ENCODE measurements at regions not wholly inside any gene's neighbourhood (a gene's known extent, or its start where the extent isn't known, plus 50 kb on each side); places are given as distances from the start of the nearest gene placed in this dataset.

GRCh38 chr9:36765077-36765390 lies 192.3 kb downstream of the MELK start:
- TF ChIP-seq EZH2 (IDR thresholded peaks at IDR 0.05; ENCODE audit: low read depth, low read length, severe bottlenecking), result no peak
- no peak for TF ChIP-seq POLR2A (IDR thresholded peaks at IDR 0.05; ENCODE audit: control extremely low read depth in 1 of 2, low read depth in 2 of 2, low read length in 2 of 2)
- TF ChIP-seq POLR2AphosphoS5 (IDR thresholded peaks at IDR 0.05; ENCODE audit: low read depth, low read length), result no peak
- no peak for TF ChIP-seq KDM1A (IDR thresholded peaks at IDR 0.05; ENCODE audit: borderline replicate concordance, low read length)
- TF ChIP-seq EP300 (IDR thresholded peaks at IDR 0.05; ENCODE audit: borderline replicate concordance in 1 of 2, low read depth in 2 of 2, low read length in 2 of 2), result no peak
- TF ChIP-seq, protein P1, sequence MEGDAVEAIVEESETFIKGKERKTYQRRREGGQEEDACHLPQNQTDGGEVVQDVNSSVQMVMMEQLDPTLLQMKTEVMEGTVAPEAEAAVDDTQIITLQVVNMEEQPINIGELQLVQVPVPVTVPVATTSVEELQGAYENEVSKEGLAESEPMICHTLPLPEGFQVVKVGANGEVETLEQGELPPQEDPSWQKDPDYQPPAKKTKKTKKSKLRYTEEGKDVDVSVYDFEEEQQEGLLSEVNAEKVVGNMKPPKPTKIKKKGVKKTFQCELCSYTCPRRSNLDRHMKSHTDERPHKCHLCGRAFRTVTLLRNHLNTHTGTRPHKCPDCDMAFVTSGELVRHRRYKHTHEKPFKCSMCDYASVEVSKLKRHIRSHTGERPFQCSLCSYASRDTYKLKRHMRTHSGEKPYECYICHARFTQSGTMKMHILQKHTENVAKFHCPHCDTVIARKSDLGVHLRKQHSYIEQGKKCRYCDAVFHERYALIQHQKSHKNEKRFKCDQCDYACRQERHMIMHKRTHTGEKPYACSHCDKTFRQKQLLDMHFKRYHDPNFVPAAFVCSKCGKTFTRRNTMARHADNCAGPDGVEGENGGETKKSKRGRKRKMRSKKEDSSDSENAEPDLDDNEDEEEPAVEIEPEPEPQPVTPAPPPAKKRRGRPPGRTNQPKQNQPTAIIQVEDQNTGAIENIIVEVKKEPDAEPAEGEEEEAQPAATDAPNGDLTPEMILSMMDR (IDR thresholded peaks at IDR 0.05; ENCODE audit: control extremely low read depth in 1 of 3, insufficient read depth in 1 of 3, low read depth in 1 of 3, low read length in 3 of 3), result no peak
- TF ChIP-seq TEAD4 (IDR thresholded peaks at IDR 0.05; ENCODE audit: low read depth, low read length), result no peak

Data from H1 (cell line).